Liver (tissue), 8 donors: ENCODE measurements at regions not wholly inside any gene's neighbourhood (a gene's known extent, or its start where the extent isn't known, plus 50 kb on each side); places are given as distances from the start of the nearest gene placed in this dataset.

Experiments
- DNase-seq: peaks from one replicate; pipeline ENCODE4 v3.0.0-alpha.2; 2017; ENCODE audit warnings: low spot score
- H3K27ac ChIP-seq, 2 donors: one replicate each; pipeline ENCODE4 v1.7.0; 2013; ENCODE audit warnings: inconsistent platforms in 2 of 2, low read length in 2 of 2, control low read depth in 1 of 2, low read depth in 1 of 2, mild to moderate bottlenecking in 1 of 2
- H3K27me3 ChIP-seq, 4 donors: one replicate each; pipeline versions ENCODE4 v1.6.1 to v1.7.0; 2013; ENCODE audit warnings: low read length in 3 of 4, inconsistent platforms in 1 of 4, mild to moderate bottlenecking in 1 of 4, moderate library complexity in 1 of 4; ENCODE audit not compliant: control insufficient read depth in 4 of 4, insufficient read depth in 4 of 4
- H3K36me3 ChIP-seq, 4 donors: one replicate each; pipeline versions ENCODE4 v1.6.1 to v1.7.0; 2013; ENCODE audit warnings: low read length in 3 of 4, mild to moderate bottlenecking in 3 of 4, low read depth in 1 of 4, moderate library complexity in 1 of 4; ENCODE audit not compliant: control insufficient read depth in 4 of 4, insufficient read depth in 3 of 4
- H3K4me1 ChIP-seq, 4 donors: one replicate each; pipeline versions ENCODE4 v1.6.1 to v1.7.0; 2013; ENCODE audit warnings: low read length in 3 of 4, mild to moderate bottlenecking in 3 of 4, moderate library complexity in 1 of 4; ENCODE audit not compliant: control insufficient read depth in 4 of 4, insufficient read depth in 4 of 4
- H3K4me3 ChIP-seq, 3 donors: one replicate each; pipeline versions ENCODE4 v1.6.1 to v1.7.0; 2013; ENCODE audit warnings: low read length in 3 of 3, control low read depth in 1 of 3, low read depth in 1 of 3, mild to moderate bottlenecking in 1 of 3
- H3K9ac ChIP-seq, 2 donors: one replicate each; pipeline ENCODE4 v1.7.0; 2013; ENCODE audit warnings: low read length in 2 of 2, mild to moderate bottlenecking in 2 of 2, moderate library complexity in 2 of 2, control low read depth in 1 of 2, low read depth in 1 of 2
- H3K9me3 ChIP-seq, 4 donors: one replicate each; pipeline versions ENCODE4 v1.6.1 to v1.7.0; 2013; ENCODE audit warnings: low read length in 3 of 4; ENCODE audit not compliant: control insufficient read depth in 4 of 4
- FOXA1 ChIP-seq: IDR thresholded peaks from 2 replicates; pipeline ENCODE4 v1.6.1; 2016; ENCODE audit warnings: antibody characterized with exemption
- FOXA2 ChIP-seq: IDR thresholded peaks from 2 replicates; pipeline ENCODE4 v1.6.1; 2016; ENCODE audit warnings: antibody characterized with exemption
- GABPA ChIP-seq, 2 donors: IDR thresholded peaks in 1 of 2; conservative IDR thresholded peaks in 1 of 2; 2 replicates each; pipeline ENCODE4 v1.6.1; 2016; ENCODE audit warnings: antibody characterized with exemption in 2 of 2, mild to moderate bottlenecking in 1 of 2, moderate library complexity in 1 of 2
- HNF4A ChIP-seq, 2 donors: conservative IDR thresholded peaks; 2 replicates each; pipeline ENCODE4 v1.6.1; 2016; ENCODE audit warnings: antibody characterized with exemption in 2 of 2, mild to moderate bottlenecking in 2 of 2
- JUND ChIP-seq, 2 donors: IDR thresholded peaks; 2 replicates each; pipeline ENCODE4 v1.6.1; 2016; ENCODE audit warnings: antibody characterized with exemption in 2 of 2
- NR2F2 ChIP-seq: IDR thresholded peaks from 2 replicates; pipeline ENCODE4 v1.6.1; 2016; ENCODE audit warnings: antibody characterized with exemption
- RAD21 ChIP-seq, 2 donors: IDR thresholded peaks; 2 replicates each; pipeline ENCODE4 v1.6.1; 2016; ENCODE audit warnings: antibody characterized with exemption in 2 of 2, mild to moderate bottlenecking in 2 of 2
- RXRA ChIP-seq, 2 donors: IDR thresholded peaks; 2 replicates each; pipeline ENCODE4 v1.6.1; 2017 to 2018; ENCODE audit warnings: antibody characterized with exemption in 2 of 2, mild to moderate bottlenecking in 1 of 2
- SP1 ChIP-seq: IDR thresholded peaks from 2 replicates; pipeline ENCODE4 v1.6.1; 2018; ENCODE audit warnings: antibody characterized with exemption, mild to moderate bottlenecking
- YY1 ChIP-seq: IDR thresholded peaks from 2 replicates; pipeline ENCODE4 v1.6.1; 2016; ENCODE audit warnings: antibody characterized with exemption, mild to moderate bottlenecking
- WGBS: extraction: QIAGEN DNeasy Blood & Tissue Kit; methylation state at CpG from one replicate; pipeline ENCODE4 v1.1.7; 2013; 5-methylcytosine and 5-hydroxymethylcytosine counted together
- TF ChIP-seq, protein P1 (sequence below): IDR thresholded peaks from 2 replicates; pipeline ENCODE4 v1.6.1; 2016; ENCODE audit warnings: antibody characterized with exemption, mild to moderate bottlenecking
- TF ChIP-seq, protein P2 (sequence below): IDR thresholded peaks from 2 replicates; pipeline ENCODE4 v1.6.1; 2016; ENCODE audit warnings: antibody characterized with exemption
- TF ChIP-seq, protein P3 (sequence below): IDR thresholded peaks from 2 replicates; pipeline ENCODE4 v1.6.1; 2016; ENCODE audit warnings: antibody characterized with exemption
- TF ChIP-seq, protein P4 (sequence below): fragments of 150-350 bp; IDR thresholded peaks from 2 replicates; pipeline ENCODE4 v1.5.1; 2017; ENCODE audit warnings: improper control_type of control experiment, low read depth, low read length; ENCODE audit not compliant: missing input control
- TF ChIP-seq, protein P5 (sequence below): IDR thresholded peaks from 2 replicates; pipeline ENCODE4 v1.6.1; 2016; ENCODE audit warnings: antibody characterized with exemption
- donor health status: healthy.
- donor health status: healthy.
- donor health status: healthy.
- donor health status: healthy.
- donor health status: healthy.

DNA sequence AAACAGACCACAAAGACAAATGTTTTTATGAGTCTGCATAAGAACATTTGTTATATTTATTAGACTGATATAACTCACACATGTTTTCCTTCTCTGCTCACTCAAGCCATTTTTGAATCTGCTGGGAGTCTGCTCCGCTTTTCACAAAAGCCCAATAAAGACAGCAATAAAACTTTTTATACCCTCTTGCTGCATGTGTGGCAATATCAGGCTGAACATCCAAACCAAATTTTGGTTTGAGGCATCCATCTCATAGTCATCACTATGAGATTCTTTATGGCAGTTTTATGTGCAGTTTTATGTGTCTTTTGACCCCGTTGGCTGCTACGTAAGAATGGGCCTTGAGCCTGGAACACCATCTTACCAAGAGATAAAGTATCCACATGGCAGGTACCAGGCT lies 1276.8 kb upstream of the ADGRB3 start (continued):
- TF ChIP-seq, protein P1, sequence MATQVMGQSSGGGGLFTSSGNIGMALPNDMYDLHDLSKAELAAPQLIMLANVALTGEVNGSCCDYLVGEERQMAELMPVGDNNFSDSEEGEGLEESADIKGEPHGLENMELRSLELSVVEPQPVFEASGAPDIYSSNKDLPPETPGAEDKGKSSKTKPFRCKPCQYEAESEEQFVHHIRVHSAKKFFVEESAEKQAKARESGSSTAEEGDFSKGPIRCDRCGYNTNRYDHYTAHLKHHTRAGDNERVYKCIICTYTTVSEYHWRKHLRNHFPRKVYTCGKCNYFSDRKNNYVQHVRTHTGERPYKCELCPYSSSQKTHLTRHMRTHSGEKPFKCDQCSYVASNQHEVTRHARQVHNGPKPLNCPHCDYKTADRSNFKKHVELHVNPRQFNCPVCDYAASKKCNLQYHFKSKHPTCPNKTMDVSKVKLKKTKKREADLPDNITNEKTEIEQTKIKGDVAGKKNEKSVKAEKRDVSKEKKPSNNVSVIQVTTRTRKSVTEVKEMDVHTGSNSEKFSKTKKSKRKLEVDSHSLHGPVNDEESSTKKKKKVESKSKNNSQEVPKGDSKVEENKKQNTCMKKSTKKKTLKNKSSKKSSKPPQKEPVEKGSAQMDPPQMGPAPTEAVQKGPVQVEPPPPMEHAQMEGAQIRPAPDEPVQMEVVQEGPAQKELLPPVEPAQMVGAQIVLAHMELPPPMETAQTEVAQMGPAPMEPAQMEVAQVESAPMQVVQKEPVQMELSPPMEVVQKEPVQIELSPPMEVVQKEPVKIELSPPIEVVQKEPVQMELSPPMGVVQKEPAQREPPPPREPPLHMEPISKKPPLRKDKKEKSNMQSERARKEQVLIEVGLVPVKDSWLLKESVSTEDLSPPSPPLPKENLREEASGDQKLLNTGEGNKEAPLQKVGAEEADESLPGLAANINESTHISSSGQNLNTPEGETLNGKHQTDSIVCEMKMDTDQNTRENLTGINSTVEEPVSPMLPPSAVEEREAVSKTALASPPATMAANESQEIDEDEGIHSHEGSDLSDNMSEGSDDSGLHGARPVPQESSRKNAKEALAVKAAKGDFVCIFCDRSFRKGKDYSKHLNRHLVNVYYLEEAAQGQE: no peak

DNA sequence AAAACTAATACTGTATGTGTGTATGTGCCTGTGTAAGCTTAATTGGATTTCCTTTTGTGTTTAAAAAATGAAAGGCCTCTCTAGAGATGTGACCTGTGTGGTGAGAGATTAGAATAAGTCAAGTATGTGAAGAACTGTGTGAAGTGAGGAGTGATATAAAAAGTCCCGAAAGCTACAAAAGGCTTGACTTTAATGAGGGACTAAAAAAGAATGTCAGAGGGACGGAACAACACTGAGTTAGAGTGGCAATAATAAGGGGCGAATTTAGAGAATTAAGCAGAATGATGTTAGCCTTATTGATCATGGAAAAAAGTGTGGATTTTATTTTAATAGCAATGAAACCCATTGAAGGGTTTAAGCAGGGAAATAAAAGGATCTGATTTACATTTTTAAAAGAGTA lies 1281.2 kb upstream of the ADGRB3 start:
- H3K27me3 ChIP-seq: no peaks in the 10 kb centered on the region
- H3K9me3 ChIP-seq: no peaks in the 10 kb centered on the region
- no peak for TF ChIP-seq RAD21 (IDR thresholded peaks at IDR 0.05)
- TF ChIP-seq, protein P2, sequence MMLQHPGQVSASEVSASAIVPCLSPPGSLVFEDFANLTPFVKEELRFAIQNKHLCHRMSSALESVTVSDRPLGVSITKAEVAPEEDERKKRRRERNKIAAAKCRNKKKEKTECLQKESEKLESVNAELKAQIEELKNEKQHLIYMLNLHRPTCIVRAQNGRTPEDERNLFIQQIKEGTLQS: no peak
- TF ChIP-seq RXRA (IDR thresholded peaks at IDR 0.05): no peak
- TF ChIP-seq, protein P3, sequence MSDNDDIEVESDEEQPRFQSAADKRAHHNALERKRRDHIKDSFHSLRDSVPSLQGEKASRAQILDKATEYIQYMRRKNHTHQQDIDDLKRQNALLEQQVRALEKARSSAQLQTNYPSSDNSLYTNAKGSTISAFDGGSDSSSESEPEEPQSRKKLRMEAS: no peak
- no peak for TF ChIP-seq JUND (IDR thresholded peaks at IDR 0.05)
- no peak overlapping the region for H3K27ac ChIP-seq
- H3K4me1 ChIP-seq: no peaks in the 10 kb centered on the region
- DNase-seq: no peak
- no peaks in the 10 kb centered on the region for H3K36me3 ChIP-seq
- no peak overlapping the region for H3K9ac ChIP-seq
- no peak overlapping the region for H3K4me3 ChIP-seq
- WGBS: 68% methylated on average over 3 of the region's 3 CpGs

DNA sequence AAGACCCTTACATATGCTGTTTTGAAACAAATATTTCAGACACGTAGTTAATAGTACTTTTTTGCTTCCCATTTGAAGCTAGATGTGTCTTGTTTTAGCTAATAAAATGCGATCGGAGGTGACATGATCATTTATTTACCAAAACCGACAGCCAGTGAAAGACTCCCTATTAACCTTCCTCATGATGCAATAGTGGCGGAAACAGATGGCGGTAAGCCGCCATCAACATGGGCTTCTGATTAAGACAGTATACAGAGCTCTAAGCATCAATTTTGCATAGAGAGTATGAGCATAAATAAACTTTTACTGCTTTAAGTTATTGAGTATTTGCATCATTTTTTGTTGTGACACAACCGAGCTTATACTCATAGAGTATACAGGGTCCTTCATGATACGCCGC lies 1282.4 kb upstream of the ADGRB3 start:
- no peaks in the 10 kb centered on the region for H3K4me1 ChIP-seq
- H3K9me3 ChIP-seq: no peaks in the 10 kb centered on the region
- no peak overlapping the region for H3K27ac ChIP-seq
- no peak overlapping the region for H3K4me3 ChIP-seq
- no peak overlapping the region for H3K9ac ChIP-seq
- no peaks in the 10 kb centered on the region for H3K36me3 ChIP-seq
- WGBS: 75% methylated on average over 10 of the region's 10 CpGs
- no peaks in the 10 kb centered on the region for H3K27me3 ChIP-seq
- TF ChIP-seq GABPA (IDR thresholded peaks at IDR 0.05 in 1 of 2, conservative IDR thresholded peaks at IDR 0.05 in 1 of 2) (no peak), RAD21 (IDR thresholded peaks at IDR 0.05) (no peak)
- TF ChIP-seq, protein P4, sequence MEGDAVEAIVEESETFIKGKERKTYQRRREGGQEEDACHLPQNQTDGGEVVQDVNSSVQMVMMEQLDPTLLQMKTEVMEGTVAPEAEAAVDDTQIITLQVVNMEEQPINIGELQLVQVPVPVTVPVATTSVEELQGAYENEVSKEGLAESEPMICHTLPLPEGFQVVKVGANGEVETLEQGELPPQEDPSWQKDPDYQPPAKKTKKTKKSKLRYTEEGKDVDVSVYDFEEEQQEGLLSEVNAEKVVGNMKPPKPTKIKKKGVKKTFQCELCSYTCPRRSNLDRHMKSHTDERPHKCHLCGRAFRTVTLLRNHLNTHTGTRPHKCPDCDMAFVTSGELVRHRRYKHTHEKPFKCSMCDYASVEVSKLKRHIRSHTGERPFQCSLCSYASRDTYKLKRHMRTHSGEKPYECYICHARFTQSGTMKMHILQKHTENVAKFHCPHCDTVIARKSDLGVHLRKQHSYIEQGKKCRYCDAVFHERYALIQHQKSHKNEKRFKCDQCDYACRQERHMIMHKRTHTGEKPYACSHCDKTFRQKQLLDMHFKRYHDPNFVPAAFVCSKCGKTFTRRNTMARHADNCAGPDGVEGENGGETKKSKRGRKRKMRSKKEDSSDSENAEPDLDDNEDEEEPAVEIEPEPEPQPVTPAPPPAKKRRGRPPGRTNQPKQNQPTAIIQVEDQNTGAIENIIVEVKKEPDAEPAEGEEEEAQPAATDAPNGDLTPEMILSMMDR: no peak
- no peak for DNase-seq

DNA sequence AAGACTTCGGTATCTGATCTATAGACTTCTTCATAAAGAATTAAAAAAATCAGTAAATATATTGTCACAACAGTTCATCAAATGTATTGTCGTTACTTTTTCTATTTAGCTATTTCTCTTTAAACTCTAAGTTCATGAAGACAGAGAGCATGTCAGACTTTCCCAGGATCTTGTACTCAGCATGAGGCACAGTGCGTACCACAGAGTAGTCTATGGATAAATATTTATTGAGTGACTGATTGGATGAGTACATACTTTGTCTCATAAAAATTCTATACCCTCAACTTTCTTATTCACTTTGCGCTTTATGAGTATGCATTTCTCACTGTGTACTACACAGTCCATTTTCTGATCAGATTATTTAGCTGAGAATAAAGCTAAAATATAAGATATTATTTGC lies 1284.4 kb upstream of the ADGRB3 start:
- H3K9me3 ChIP-seq: no peaks in the 10 kb centered on the region
- H3K4me3 ChIP-seq: no peak overlapping the region
- no peak for DNase-seq
- H3K4me1 ChIP-seq: no peaks in the 10 kb centered on the region
- TF ChIP-seq NR2F2 (no peak), FOXA1 (no peak), JUND (IDR thresholded peaks at IDR 0.05) (no peak), FOXA2 (no peak), YY1 (no peak), RAD21 (IDR thresholded peaks at IDR 0.05) (no peak), HNF4A (conservative IDR thresholded peaks at IDR 0.05) (no peak), SP1 (no peak)
- TF ChIP-seq, protein P4: no peak
- TF ChIP-seq, protein P5, sequence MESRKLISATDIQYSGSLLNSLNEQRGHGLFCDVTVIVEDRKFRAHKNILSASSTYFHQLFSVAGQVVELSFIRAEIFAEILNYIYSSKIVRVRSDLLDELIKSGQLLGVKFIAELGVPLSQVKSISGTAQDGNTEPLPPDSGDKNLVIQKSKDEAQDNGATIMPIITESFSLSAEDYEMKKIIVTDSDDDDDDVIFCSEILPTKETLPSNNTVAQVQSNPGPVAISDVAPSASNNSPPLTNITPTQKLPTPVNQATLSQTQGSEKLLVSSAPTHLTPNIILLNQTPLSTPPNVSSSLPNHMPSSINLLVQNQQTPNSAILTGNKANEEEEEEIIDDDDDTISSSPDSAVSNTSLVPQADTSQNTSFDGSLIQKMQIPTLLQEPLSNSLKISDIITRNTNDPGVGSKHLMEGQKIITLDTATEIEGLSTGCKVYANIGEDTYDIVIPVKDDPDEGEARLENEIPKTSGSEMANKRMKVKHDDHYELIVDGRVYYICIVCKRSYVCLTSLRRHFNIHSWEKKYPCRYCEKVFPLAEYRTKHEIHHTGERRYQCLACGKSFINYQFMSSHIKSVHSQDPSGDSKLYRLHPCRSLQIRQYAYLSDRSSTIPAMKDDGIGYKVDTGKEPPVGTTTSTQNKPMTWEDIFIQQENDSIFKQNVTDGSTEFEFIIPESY: no peak
- no peaks in the 10 kb centered on the region for H3K27me3 ChIP-seq
- 79% methylated on average over 4 of the region's 4 CpGs for WGBS
- H3K36me3 ChIP-seq: no peaks in the 10 kb centered on the region
- no peak overlapping the region for H3K9ac ChIP-seq
- no peak overlapping the region for H3K27ac ChIP-seq
